Neural progenitor cell (in vitro differentiated cells): ENCODE measurements at regions not wholly inside any gene's neighbourhood (a gene's known extent, or its start where the extent isn't known, plus 50 kb on each side); places are given as distances from the start of the nearest gene placed in this dataset.

ENCODE experiments used
- CTCF ChIP-seq: fragments of 200-600 bp; sonication (generic); IDR thresholded peaks from 2 replicates; pipeline ENCODE4 v1.5.1; 2017; ENCODE audit warnings: antibody characterized with exemption, mild to moderate bottlenecking
- EZH2 ChIP-seq: fragments of 200-600 bp; sonication (generic); IDR thresholded peaks from 2 replicates; pipeline ENCODE4 v1.6.1; 2017; ENCODE audit warnings: antibody characterized with exemption, mild to moderate bottlenecking, moderate library complexity
- EZH2phosphoT487 ChIP-seq: fragments of 200-600 bp; sonication (generic); IDR thresholded peaks from 2 replicates; pipeline ENCODE4 v1.6.1; 2017; ENCODE audit warnings: antibody characterized with exemption

GRCh38 chr2:222780051-222780450, 80.8 kb upstream of the ACSL3 start:
- TF ChIP-seq CTCF = no peak
- no peak for TF ChIP-seq EZH2phosphoT487
- TF ChIP-seq EZH2 = no peak
